H1 (cell line): ENCODE measurements at regions not wholly inside any gene's neighbourhood (a gene's known extent, or its start where the extent isn't known, plus 50 kb on each side); places are given as distances from the start of the nearest gene placed in this dataset.

ENCODE experiments used
- CTCF ChIA-PET: fragments of 300-600 bp; sonication (Branson Sonifier 250); formaldehyde crosslinking; loops from one replicate; lab custom pipeline; 2021; ENCODE audit not compliant: partially characterized antibody; lab: Charles Lee
- POLR2A ChIA-PET: fragments of 300-600 bp; sonication (Branson Sonifier 250); formaldehyde crosslinking; loops from one replicate; lab custom pipeline; 2021; ENCODE audit warnings: inconsistent platforms; ENCODE audit not compliant: partially characterized antibody; lab: Charles Lee
- DNase-seq, 2 experiments: peaks; one replicate each; pipeline versions ENCODE4 v3.0.0 to v3.0.0-alpha.2; 2010 to 2022; ENCODE audit warnings: low spot score in 2 of 2, low read depth in 1 of 2, mixed read lengths in 1 of 2
- FAIRE-seq: peaks from 2 replicates; lab custom pipeline; 2011; peaks lifted over from hg19 to GRCh38; lab: Jason Lieb, UNC
- H2AFZ ChIP-seq: 2 replicates; pipeline ENCODE4 v1.8.1; 2012; ENCODE audit warnings: low read length, inconsistent platforms
- H2AK5ac ChIP-seq: 2 replicates; pipeline ENCODE4 v1.6.1; 2013; ENCODE audit warnings: low read depth, low read length
- H2BK120ac ChIP-seq: replicated peaks from 2 replicates; pipeline ENCODE3; 2013; ENCODE audit warnings: low read depth, low read length, inconsistent platforms
- H2BK12ac ChIP-seq: 2 replicates; pipeline ENCODE4 v1.6.1; 2013; ENCODE audit warnings: low read depth, low read length
- H2BK15ac ChIP-seq: 2 replicates; pipeline ENCODE4 v1.6.1; 2013; ENCODE audit warnings: low read length
- H2BK20ac ChIP-seq: 2 replicates; pipeline ENCODE4 v1.6.1; 2013; ENCODE audit warnings: low read length
- H2BK5ac ChIP-seq: 2 replicates; pipeline ENCODE4 v1.6.1; 2013; ENCODE audit warnings: low read depth, low read length
- H3K14ac ChIP-seq: 2 replicates; pipeline ENCODE4 v1.6.1; 2013; ENCODE audit warnings: inconsistent platforms; ENCODE audit not compliant: insufficient read length
- H3K18ac ChIP-seq: 2 replicates; pipeline ENCODE4 v1.6.1; 2013; ENCODE audit warnings: low read length; ENCODE audit errors: extremely low read depth
- H3K23ac ChIP-seq: 2 replicates; pipeline ENCODE4 v1.6.1; 2013; ENCODE audit warnings: inconsistent platforms; ENCODE audit not compliant: insufficient read length
- H3K23me2 ChIP-seq: 2 replicates; pipeline ENCODE4 v1.6.1; 2013; ENCODE audit warnings: low read depth, low read length
- H3K27ac ChIP-seq: 2 replicates; pipeline ENCODE4 v1.6.1; 2011; ENCODE audit warnings: low read depth, low read length, inconsistent platforms
- H3K27me3 ChIP-seq, 4 experiments: replicated peaks in 1 of 4; 1 replicate in 1 of 4; 2 replicates in 3 of 4; pipeline versions ENCODE4 v1.6.1 to v1.8.1; 2011 to 2013; ENCODE audit warnings: low read length in 3 of 4, mild to moderate bottlenecking in 3 of 4, inconsistent platforms in 2 of 4, mixed read lengths in 2 of 4, moderate library complexity in 1 of 4; ENCODE audit not compliant: control insufficient read depth in 3 of 4, insufficient read depth in 3 of 4; ENCODE audit errors: extremely low read depth in 1 of 4
- H3K36me3 ChIP-seq, 4 experiments: 2 replicates each; pipeline versions ENCODE4 v1.6.1 to v1.8.1; 2011 to 2013; ENCODE audit warnings: mild to moderate bottlenecking in 4 of 4, low read length in 3 of 4, moderate library complexity in 2 of 4, control low read depth in 1 of 4, inconsistent platforms in 1 of 4; ENCODE audit not compliant: insufficient read depth in 4 of 4, control insufficient read depth in 2 of 4
- H3K4ac ChIP-seq: replicated peaks from 2 replicates; pipeline ENCODE3; 2013; ENCODE audit warnings: low read length, low read depth, mixed read lengths, inconsistent platforms; ENCODE audit not compliant: insufficient read length
- H3K4me1 ChIP-seq, 4 experiments: replicated peaks in 1 of 4; 1 replicate in 1 of 4; 2 replicates in 3 of 4; pipeline versions ENCODE4 v1.6.1 to v1.8.1; 2011 to 2013; ENCODE audit warnings: low read length in 3 of 4, inconsistent platforms in 2 of 4, mixed read lengths in 1 of 4; ENCODE audit not compliant: insufficient read depth in 4 of 4, control insufficient read depth in 3 of 4
- H3K4me2 ChIP-seq, 2 experiments: 2 replicates each; pipeline versions ENCODE4 v1.6.1 to v1.8.1; 2011 to 2013; ENCODE audit warnings: low read depth in 2 of 2, low read length in 2 of 2, control low read depth in 1 of 2, inconsistent platforms in 1 of 2, mild to moderate bottlenecking in 1 of 2; ENCODE audit not compliant: insufficient read depth in 1 of 2
- H3K4me3 ChIP-seq, 4 experiments: fragments of 200-600, 300-600 bp in 1 of 4; sonication (generic), shearing (Covaris generic), sonication (Bioruptor Twin) in 1 of 4; 2 replicates each; pipeline versions ENCODE4 v1.5.1 to v1.8.1; 2011 to 2016; ENCODE audit warnings: low read length in 4 of 4, low read depth in 3 of 4, control low read depth in 2 of 4, inconsistent platforms in 2 of 4, mild to moderate bottlenecking in 2 of 4, mixed read lengths in 1 of 4, moderate library complexity in 1 of 4; ENCODE audit not compliant: insufficient read depth in 2 of 4; ENCODE audit errors: extremely low read depth in 1 of 4
- H3K56ac ChIP-seq: replicated peaks from 2 replicates; pipeline ENCODE3; 2013; ENCODE audit warnings: low read depth, mild to moderate bottlenecking, mixed read lengths, low read length, inconsistent platforms; ENCODE audit not compliant: insufficient read length
- H3K79me1 ChIP-seq: 2 replicates; pipeline ENCODE4 v1.6.1; 2013; ENCODE audit warnings: low read depth, low read length, control low read depth
- H3K79me2 ChIP-seq, 2 experiments: 2 replicates each; pipeline versions ENCODE4 v1.6.1 to v1.8.1; 2012 to 2013; ENCODE audit warnings: low read length in 2 of 2, mild to moderate bottlenecking in 2 of 2, inconsistent platforms in 1 of 2; ENCODE audit not compliant: insufficient read depth in 2 of 2, control insufficient read depth in 1 of 2
- H3K9ac ChIP-seq, 4 experiments: replicated peaks in 1 of 4; 1 replicate in 1 of 4; 2 replicates in 3 of 4; pipeline versions ENCODE4 v1.6.1 to v1.8.1; 2011 to 2013; ENCODE audit warnings: low read depth in 3 of 4, low read length in 3 of 4, control low read depth in 2 of 4, mild to moderate bottlenecking in 2 of 4, moderate library complexity in 2 of 4, inconsistent platforms in 1 of 4; ENCODE audit errors: extremely low read depth in 1 of 4
- H3K9me3 ChIP-seq, 2 experiments: 2 replicates each; pipeline versions ENCODE4 v1.6.1 to v1.8.1; 2012 to 2013; ENCODE audit warnings: mild to moderate bottlenecking in 2 of 2, moderate library complexity in 2 of 2, control low read depth in 1 of 2, inconsistent platforms in 1 of 2, low read depth in 1 of 2, low read length in 1 of 2, mixed read lengths in 1 of 2; ENCODE audit not compliant: insufficient read depth in 2 of 2
- H4K20me1 ChIP-seq, 2 experiments: replicated peaks in 1 of 2; 2 replicates each; pipeline versions ENCODE3 to v1.8.1; 2011 to 2013; ENCODE audit warnings: inconsistent platforms in 2 of 2, low read length in 2 of 2, mild to moderate bottlenecking in 1 of 2; ENCODE audit not compliant: insufficient read depth in 2 of 2, control insufficient read depth in 1 of 2
- H4K5ac ChIP-seq: 2 replicates; pipeline ENCODE4 v1.6.1; 2013; ENCODE audit warnings: low read length, low read depth, mixed read lengths, inconsistent platforms; ENCODE audit not compliant: insufficient read length
- H4K8ac ChIP-seq: 2 replicates; pipeline ENCODE4 v1.8.0; 2013; ENCODE audit warnings: mild to moderate bottlenecking, moderate library complexity, low read length, inconsistent platforms; ENCODE audit not compliant: insufficient read depth; ENCODE audit errors: extremely low read depth
- H4K91ac ChIP-seq: replicated peaks from 2 replicates; pipeline ENCODE3; 2013; ENCODE audit warnings: low read length, mixed read lengths, inconsistent platforms; ENCODE audit not compliant: insufficient read length
- ATF3 ChIP-seq: IDR thresholded peaks from 2 replicates; pipeline ENCODE4 v1.6.1; 2011; ENCODE audit warnings: low read depth, mild to moderate bottlenecking, low read length; ENCODE audit not compliant: insufficient read depth
- CEBPB ChIP-seq: IDR thresholded peaks from 2 replicates; pipeline ENCODE4 v1.6.1; 2012; ENCODE audit warnings: low read depth, low read length
- EZH2 ChIP-seq: fragments of 200-600 bp; sonication (generic); IDR thresholded peaks from 2 replicates; pipeline ENCODE4 v1.7.1; 2012; ENCODE audit warnings: low read depth, mild to moderate bottlenecking, moderate library complexity, low read length, inconsistent platforms; ENCODE audit not compliant: severe bottlenecking
- KDM4A ChIP-seq: IDR thresholded peaks from one replicate; pipeline ENCODE4 v1.7.1; 2012; ENCODE audit warnings: low read depth, mild to moderate bottlenecking, moderate library complexity, low read length, inconsistent platforms; ENCODE audit not compliant: severe bottlenecking
- MAFK ChIP-seq: IDR thresholded peaks from 2 replicates; pipeline ENCODE4 v1.6.1; 2012; ENCODE audit warnings: low read depth, mild to moderate bottlenecking, improper control_type of control experiment, low read length
- SRF ChIP-seq: IDR thresholded peaks from 2 replicates; pipeline ENCODE4 v1.6.1; 2011; ENCODE audit warnings: mild to moderate bottlenecking, low read depth, low read length, moderate library complexity
- WGBS, 2 experiments: shearing (Covaris generic) in 1 of 2; methylation state at CpG; one replicate each; pipeline versions ENCODE4 v1.1.6 to v1.1.7; 2013 to 2015; ENCODE audit warnings: low lambda C conversion rate in 2 of 2, mixed read lengths in 2 of 2, inconsistent platforms in 1 of 2, low coverage in 1 of 2, missing lambda C conversion rate in 1 of 2; ENCODE audit not compliant: insufficient replicate concordance in 2 of 2, insufficient coverage in 1 of 2, insufficient read length in 1 of 2; ENCODE audit errors: extremely low coverage in 1 of 2, missing lambda C conversion rate in 1 of 2; 5-methylcytosine and 5-hydroxymethylcytosine counted together

- Histone ChIP-seq H3K36me3 (no peaks in the 10 kb centered on the region), H2AFZ (no peak overlapping the region), H2BK5ac (no peak overlapping the region), H3K27me3 (no peaks in the 10 kb centered on the region), H2BK12ac (no peak overlapping the region; the same call in 1 of the 2 replicates), H3K4ac (no peak overlapping the region), H2BK15ac (no peak overlapping the region), H3K56ac (no peak overlapping the region), H3K9me3 (no peaks in the 10 kb centered on the region), H3K23ac (no peak overlapping the region), H3K27ac (no peak overlapping the region), H3K79me1 (no peaks in the 10 kb centered on the region), H4K20me1 (no peaks in the 10 kb centered on the region), H3K4me1 (peaks cover 0 to 10% (median 4%) of the 10 kb centered on the region in 4 experiments; a peak in 3 of 7 replicates), H4K5ac (no peak overlapping the region), H4K91ac (no peak overlapping the region), H3K4me2 (no peak overlapping the region), H4K8ac (no peak overlapping the region), H2BK120ac (no peak overlapping the region), H2AK5ac (no peak overlapping the region), H2BK20ac (no peak overlapping the region), H3K4me3 (no peak overlapping the region), H3K18ac (no peak overlapping the region), H3K14ac (no peak overlapping the region), H3K79me2 (no peaks in the 10 kb centered on the region), H3K23me2 (no peaks in the 10 kb centered on the region), H3K9ac (no peak overlapping the region)
- DNase-seq (no peak), FAIRE-seq (no peak)
- CTCF ChIA-PET, result no interaction called here
- WGBS, 2 experiments, result 88% methylated on average over 2 of the region's 2 CpGs; no CpG with 5 or more reads in 1 of the 2 experiments
- POLR2A ChIA-PET, result no interaction called here
- TF ChIP-seq KDM4A (no peak), CEBPB (no peak), SRF (no peak), ATF3 (no peak), MAFK (no peak), EZH2 (no peak)
Measured at GRCh38 chr1:106748606-106749005, 307.9 kb upstream of the PRMT6 start.
